Neural cell (in vitro differentiated cells): ENCODE measurements at regions not wholly inside any gene's neighbourhood (a gene's known extent, or its start where the extent isn't known, plus 50 kb on each side); places are given as distances from the start of the nearest gene placed in this dataset.

ENCODE experiments used
- EZH2 ChIP-seq: fragments of 200-600, 300-800 bp; shearing (Covaris generic), sonication (generic); IDR thresholded peaks from 2 replicates; pipeline ENCODE4 v1.6.1; 2014; ENCODE audit warnings: antibody characterized with exemption, low read length, borderline replicate concordance, mild to moderate bottlenecking; ENCODE audit not compliant: insufficient read depth, poor library complexity, severe bottlenecking
- POLR2AphosphoS5 ChIP-seq: IDR thresholded peaks from 2 replicates; pipeline ENCODE4 v1.6.1; 2012
- RAD21 ChIP-seq: fragments of 450-650 bp; conservative IDR thresholded peaks from 2 replicates; pipeline ENCODE4 v1.6.1; 2014; ENCODE audit warnings: antibody characterized with exemption, mild to moderate bottlenecking, moderate library complexity
- TF ChIP-seq, protein P1 (sequence below): fragments of 450-650 bp; IDR thresholded peaks from 2 replicates; pipeline ENCODE4 v1.5.1; 2014; ENCODE audit warnings: antibody characterized with exemption, mild to moderate bottlenecking, moderate library complexity; ENCODE audit not compliant: poor library complexity, severe bottlenecking

GRCh38 chr2:150063931-150064548 lies 423.4 kb downstream of the RND3 start:
- TF ChIP-seq EZH2 (no peak), RAD21 (peak; percentile 13), POLR2AphosphoS5 (no peak)
- TF ChIP-seq, protein P1, sequence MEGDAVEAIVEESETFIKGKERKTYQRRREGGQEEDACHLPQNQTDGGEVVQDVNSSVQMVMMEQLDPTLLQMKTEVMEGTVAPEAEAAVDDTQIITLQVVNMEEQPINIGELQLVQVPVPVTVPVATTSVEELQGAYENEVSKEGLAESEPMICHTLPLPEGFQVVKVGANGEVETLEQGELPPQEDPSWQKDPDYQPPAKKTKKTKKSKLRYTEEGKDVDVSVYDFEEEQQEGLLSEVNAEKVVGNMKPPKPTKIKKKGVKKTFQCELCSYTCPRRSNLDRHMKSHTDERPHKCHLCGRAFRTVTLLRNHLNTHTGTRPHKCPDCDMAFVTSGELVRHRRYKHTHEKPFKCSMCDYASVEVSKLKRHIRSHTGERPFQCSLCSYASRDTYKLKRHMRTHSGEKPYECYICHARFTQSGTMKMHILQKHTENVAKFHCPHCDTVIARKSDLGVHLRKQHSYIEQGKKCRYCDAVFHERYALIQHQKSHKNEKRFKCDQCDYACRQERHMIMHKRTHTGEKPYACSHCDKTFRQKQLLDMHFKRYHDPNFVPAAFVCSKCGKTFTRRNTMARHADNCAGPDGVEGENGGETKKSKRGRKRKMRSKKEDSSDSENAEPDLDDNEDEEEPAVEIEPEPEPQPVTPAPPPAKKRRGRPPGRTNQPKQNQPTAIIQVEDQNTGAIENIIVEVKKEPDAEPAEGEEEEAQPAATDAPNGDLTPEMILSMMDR = no peak
